BE2C (cell line): ENCODE measurements at regions not wholly inside any gene's neighbourhood (a gene's known extent, or its start where the extent isn't known, plus 50 kb on each side); places are given as distances from the start of the nearest gene placed in this dataset.

Experiments
- DNase-seq: peaks from one replicate; pipeline ENCODE4 v3.0.0-alpha.2; 2020
- H3K27me3 ChIP-seq: fragments of 250-450 bp; sonication (Bioruptor Pico); 2 replicates; pipeline ENCODE4 v1.5.1; 2020; ENCODE audit warnings: mild to moderate bottlenecking
- H3K36me3 ChIP-seq: fragments of 250-450 bp; sonication (Bioruptor Pico); 2 replicates; pipeline ENCODE4 v1.5.1; 2020; ENCODE audit warnings: mild to moderate bottlenecking
- H3K4me1 ChIP-seq: fragments of 250-450 bp; sonication (Bioruptor Pico); 2 replicates; pipeline ENCODE4 v1.5.1; 2020
- H3K4me3 ChIP-seq: 2 replicates; pipeline ENCODE4 v1.5.1; 2011; ENCODE audit warnings: low read depth, low read length
- H3K9me3 ChIP-seq: fragments of 250-450 bp; sonication (Bioruptor Pico); 2 replicates; pipeline ENCODE4 v1.5.1; 2020
- TF ChIP-seq, protein P1 (sequence below): IDR thresholded peaks from 2 replicates; pipeline ENCODE4 v1.5.1; 2012; ENCODE audit warnings: mild to moderate bottlenecking, low read depth, low read length

GRCh38 chr10:113420733-113421675 lies 131.8 kb upstream of the HABP2 start:
- no peaks in the 10 kb centered on the region for H3K4me1 ChIP-seq
- TF ChIP-seq, protein P1, sequence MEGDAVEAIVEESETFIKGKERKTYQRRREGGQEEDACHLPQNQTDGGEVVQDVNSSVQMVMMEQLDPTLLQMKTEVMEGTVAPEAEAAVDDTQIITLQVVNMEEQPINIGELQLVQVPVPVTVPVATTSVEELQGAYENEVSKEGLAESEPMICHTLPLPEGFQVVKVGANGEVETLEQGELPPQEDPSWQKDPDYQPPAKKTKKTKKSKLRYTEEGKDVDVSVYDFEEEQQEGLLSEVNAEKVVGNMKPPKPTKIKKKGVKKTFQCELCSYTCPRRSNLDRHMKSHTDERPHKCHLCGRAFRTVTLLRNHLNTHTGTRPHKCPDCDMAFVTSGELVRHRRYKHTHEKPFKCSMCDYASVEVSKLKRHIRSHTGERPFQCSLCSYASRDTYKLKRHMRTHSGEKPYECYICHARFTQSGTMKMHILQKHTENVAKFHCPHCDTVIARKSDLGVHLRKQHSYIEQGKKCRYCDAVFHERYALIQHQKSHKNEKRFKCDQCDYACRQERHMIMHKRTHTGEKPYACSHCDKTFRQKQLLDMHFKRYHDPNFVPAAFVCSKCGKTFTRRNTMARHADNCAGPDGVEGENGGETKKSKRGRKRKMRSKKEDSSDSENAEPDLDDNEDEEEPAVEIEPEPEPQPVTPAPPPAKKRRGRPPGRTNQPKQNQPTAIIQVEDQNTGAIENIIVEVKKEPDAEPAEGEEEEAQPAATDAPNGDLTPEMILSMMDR, result no peak
- H3K4me3 ChIP-seq, result no peak overlapping the region
- no peak for DNase-seq
- peaks cover 3% of the 10 kb centered on the region; the same call in 1 of the 2 replicates for H3K9me3 ChIP-seq
- H3K27me3 ChIP-seq, result no peaks in the 10 kb centered on the region
- no peaks in the 10 kb centered on the region for H3K36me3 ChIP-seq

DNA sequence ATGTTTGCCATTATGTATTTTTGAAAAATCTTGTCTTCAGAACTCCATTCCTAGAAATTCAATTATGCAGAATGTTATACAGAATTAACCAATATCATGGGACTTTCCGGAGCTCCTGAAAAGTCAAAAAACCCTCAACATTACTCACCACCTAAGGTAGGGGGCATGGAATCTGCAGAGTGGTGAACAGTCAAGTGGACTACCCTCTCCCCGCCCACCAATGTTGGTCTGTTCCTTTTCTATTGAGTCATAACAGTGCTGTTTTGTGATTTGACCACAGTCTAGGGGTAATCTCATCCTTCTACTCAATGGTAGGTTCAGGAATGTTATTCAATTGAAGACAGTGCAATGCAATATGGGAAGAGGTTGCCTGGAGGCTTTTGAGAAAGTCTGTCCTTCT lies 130.5 kb upstream of the HABP2 start:
- Histone ChIP-seq H3K9me3 (peaks cover 3% of the 10 kb centered on the region; the same call in 1 of the 2 replicates), H3K27me3 (no peaks in the 10 kb centered on the region), H3K4me1 (no peaks in the 10 kb centered on the region; the same call in 1 of the 2 replicates), H3K36me3 (no peaks in the 10 kb centered on the region), H3K4me3 (no peak overlapping the region)
- DNase-seq, result no peak
- TF ChIP-seq, protein P1, result no peak

GRCh38 chr10:113423981-113424721 lies 128.7 kb upstream of the HABP2 start:
- TF ChIP-seq, protein P1, result no peak

DNA sequence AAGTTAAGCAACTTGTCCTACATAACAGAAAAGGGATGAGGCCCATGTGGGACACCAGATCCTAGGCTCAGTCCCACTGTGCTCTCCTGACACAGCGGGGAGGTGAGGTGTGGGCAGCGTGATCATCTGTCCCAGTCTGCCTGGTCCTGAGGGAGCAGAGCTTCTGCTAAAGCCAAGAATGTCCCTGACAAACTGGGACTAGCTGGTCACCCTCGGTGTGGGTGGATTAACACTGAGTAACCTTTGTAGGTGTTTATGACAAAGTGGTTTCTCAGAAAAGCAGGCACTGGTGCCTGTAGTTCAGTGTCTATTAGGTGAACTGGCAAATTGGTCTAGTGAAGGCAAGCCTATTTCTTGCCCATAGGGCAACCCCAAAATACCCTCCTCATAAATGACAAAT lies 127.8 kb upstream of the HABP2 start:
- DNase-seq, result no peak
- no peaks in the 10 kb centered on the region for H3K27me3 ChIP-seq
- no peaks in the 10 kb centered on the region for H3K36me3 ChIP-seq
- peaks cover 3% of the 10 kb centered on the region; the same call in 1 of the 2 replicates for H3K4me1 ChIP-seq
- TF ChIP-seq, protein P1, result no peak
- H3K4me3 ChIP-seq, result no peak overlapping the region
- no peaks in the 10 kb centered on the region for H3K9me3 ChIP-seq

More at GRCh38 chr10:113423981-113424721, 128.7 kb upstream of the HABP2 start:
- DNase-seq, result no peak
- H3K36me3 ChIP-seq, result no peaks in the 10 kb centered on the region
- H3K27me3 ChIP-seq, result no peaks in the 10 kb centered on the region
- H3K4me3 ChIP-seq, result no peak overlapping the region
- H3K4me1 ChIP-seq, result peaks cover 3% of the 10 kb centered on the region; the same call in 1 of the 2 replicates
- H3K9me3 ChIP-seq, result peaks cover 3% of the 10 kb centered on the region; the same call in 1 of the 2 replicates

- Histone ChIP-seq H3K4me3 (no peak overlapping the region), H3K36me3 (no peaks in the 10 kb centered on the region), H3K9me3 (no peaks in the 10 kb centered on the region), H3K27me3 (no peaks in the 10 kb centered on the region), H3K4me1 (peaks cover 3% of the 10 kb centered on the region; the same call in 1 of the 2 replicates)
- DNase-seq, result no peak
- TF ChIP-seq, protein P1, result no peak
Measured at GRCh38 chr10:113425541-113425951, 127.3 kb upstream of the HABP2 start.
